HG03354 (cell line): ENCODE measurements at regions not wholly inside any gene's neighbourhood (a gene's known extent, or its start where the extent isn't known, plus 50 kb on each side); places are given as distances from the start of the nearest gene placed in this dataset.
"Not testable (repeated sequence)": the region's sequence is repeated elsewhere in the genome, so short reads cannot be mapped to it uniquely, and the experiment has no call there.

ENCODE experiments used
- ATAC-seq: cut with Tn5 transposase; IDR thresholded peaks from one replicate; pipeline ENCODE4 v1.9.1; 2021; ENCODE audit warnings: mild to moderate bottlenecking; ENCODE audit not compliant: unreplicated experiment, poor library complexity, severe bottlenecking

GRCh38 chr2:188023035-188023434 is 268.6 kb upstream of the GULP1 start:
- ATAC-seq: no peak

- no peak for ATAC-seq
Observed at GRCh38 chr2:188024811-188025210, 266.9 kb upstream of the GULP1 start.

DNA sequence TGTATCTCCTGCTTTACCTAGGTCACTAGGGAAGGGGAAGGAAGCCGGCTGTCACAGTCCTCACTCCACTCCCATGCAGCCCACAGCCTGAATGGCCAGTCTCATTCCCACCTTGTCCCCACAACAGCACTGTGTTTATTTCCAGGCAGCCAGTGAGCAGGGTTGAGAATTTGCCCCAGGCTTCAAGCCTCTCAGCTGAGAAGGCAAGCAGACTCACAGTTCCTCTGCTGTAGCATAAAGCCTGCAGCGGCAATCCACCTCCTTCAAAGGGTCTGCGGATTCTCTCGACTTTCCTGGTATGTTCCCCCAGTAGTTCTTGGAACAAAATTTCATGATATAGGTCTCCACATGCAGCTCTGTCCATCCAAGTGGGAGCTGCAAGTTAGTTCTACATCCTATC is 262.9 kb upstream of the GULP1 start:
- ATAC-seq: no peak

- ATAC-seq: no peak
Observed at GRCh38 chr2:188032306-188032705, 259.4 kb upstream of the GULP1 start.

DNA sequence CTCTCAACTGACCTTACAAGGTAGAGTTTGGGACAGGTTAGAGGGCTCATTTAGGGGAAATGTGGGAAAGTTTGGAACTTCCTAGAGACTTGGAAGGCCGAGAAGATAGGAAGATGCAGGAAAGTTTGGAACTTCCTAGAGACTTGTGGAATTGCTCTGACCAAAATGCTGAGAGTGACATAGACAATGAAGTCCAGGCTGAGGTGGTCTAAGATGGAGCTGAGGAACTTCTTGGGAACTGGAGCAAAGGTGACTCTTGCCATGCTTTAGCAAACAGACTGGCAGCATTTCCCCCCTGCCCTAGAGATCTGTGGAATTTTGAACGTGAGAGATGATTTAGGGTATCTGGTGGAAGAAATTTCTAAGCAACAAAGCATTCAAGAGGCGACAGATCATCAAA is 258.9 kb upstream of the GULP1 start:
- no peak for ATAC-seq

- ATAC-seq: not testable (repeated sequence)
Observed at GRCh38 chr2:188033240-188033639, 258.4 kb upstream of the GULP1 start.

DNA sequence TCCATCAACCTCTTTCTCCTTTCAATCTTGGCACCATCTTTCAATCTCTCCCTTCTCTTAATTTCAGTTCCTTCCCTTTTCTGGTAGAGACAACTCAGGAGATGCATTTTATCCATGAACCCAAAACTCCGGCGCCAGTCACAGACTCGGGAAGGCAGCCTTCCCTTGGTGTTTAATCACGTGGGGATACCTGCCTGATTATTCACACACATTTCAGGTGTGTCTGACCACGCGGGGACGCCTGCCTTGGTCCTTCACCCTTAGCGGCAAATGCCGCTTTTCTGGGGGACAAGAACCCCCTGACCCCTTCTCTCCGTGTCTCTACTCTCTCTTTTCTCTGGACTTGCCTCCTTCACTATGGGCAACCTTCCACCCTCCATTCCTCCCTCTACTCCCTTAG is 257.6 kb upstream of the GULP1 start:
- ATAC-seq: not testable (repeated sequence)

DNA sequence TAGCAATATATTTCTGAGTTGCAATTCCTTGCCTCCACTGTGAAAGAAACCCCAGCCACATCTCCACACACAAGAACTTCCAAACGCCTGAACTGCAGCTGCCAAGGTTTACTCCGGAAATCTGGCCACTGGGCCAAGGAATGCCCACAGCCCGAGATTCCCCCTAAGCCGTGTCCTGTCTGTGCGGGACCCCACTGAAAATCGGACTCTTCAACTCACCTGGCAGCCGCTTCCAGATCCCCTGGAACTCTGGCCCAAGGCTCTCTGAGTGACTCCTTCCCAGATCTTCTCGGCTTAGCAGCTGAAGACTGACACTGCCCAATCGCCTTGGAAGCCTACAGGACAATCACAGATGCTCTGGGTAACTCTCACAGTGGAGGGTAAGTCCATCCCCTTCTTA is 256.3 kb upstream of the GULP1 start:
- not testable (repeated sequence) for ATAC-seq

- not testable (repeated sequence) for ATAC-seq
Observed at GRCh38 chr2:188036786-188037185, 254.9 kb upstream of the GULP1 start.

DNA sequence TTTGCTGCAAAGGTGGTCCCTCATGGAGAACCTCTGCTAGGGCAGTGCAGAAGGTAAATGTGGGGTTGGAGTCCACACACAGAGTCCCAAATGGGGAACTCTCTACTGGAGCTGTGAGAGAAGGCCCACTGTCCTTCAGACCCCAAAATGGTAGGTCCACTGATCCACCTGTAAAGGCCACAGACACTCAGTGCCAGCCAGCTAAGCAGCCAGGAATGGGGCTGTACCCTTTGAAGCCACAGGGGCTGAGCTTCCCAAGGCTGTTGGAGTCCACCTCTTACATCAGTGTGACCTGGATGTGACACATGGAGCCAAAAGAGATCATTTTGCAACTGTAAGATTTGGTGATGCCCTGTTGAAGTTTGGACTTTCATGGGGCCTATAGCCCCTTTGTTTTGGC is 252.4 kb upstream of the GULP1 start:
- ATAC-seq: no peak

- ATAC-seq: no peak
Observed at GRCh38 chr2:188042412-188042811, 249.3 kb upstream of the GULP1 start.

- no peak for ATAC-seq
Observed at GRCh38 chr2:188045016-188045415, 246.7 kb upstream of the GULP1 start.

DNA sequence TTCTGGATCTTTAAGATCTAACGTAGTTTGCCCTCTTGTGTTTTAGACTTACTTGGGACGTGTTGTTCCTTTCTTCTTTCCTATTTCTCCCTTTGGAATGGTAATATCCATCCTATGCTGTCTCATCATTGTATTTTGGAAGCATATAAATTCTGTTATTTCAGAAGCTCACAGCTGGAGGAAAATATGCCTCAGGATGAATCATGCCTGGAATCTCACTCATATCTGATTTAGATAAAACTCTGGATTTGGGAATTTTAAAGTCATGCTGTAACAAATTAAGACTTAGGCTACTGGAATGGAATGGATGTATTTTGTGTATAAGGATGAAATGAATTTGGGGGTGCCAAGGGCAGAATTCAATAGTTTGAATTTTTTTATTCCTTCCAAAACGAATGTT is 245.2 kb upstream of the GULP1 start:
- no peak for ATAC-seq

DNA sequence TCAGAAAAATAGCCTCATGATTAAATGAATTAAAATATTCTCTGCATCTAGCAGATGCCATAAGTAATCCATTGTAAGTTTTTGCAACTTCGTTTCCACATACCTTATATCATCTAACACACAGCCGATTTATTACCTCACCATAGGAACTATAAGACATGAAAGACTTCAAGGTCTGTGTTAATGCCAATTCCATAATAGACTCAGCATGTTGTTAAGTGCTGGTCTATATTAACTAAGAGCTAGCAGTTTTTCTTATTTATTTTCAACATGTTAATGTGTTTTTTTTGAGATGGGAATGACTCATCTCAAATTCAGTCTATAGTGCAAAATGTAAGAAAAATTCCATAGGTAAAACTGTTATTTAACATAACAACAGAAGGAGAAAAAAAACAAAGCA is 243.9 kb upstream of the GULP1 start:
- no peak for ATAC-seq

DNA sequence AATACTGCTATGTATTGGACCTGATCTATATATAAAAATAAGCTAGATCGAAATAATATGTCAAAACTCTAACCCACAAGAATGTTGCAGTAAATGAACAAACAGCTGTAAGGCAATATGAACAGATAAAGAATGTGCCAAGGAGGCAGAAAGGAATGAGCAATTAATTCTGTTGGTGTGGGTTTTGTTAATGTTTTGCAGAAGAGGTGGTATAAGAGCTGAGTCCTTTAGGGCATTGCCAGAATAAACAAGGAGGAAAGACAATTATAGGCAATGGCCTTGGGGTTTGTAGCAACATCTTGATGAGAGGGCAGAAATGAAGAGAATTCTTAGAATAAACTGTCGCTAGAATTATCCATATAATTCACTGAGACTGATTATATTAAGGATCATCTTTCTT is 240.9 kb upstream of the GULP1 start:
- ATAC-seq: no peak

DNA sequence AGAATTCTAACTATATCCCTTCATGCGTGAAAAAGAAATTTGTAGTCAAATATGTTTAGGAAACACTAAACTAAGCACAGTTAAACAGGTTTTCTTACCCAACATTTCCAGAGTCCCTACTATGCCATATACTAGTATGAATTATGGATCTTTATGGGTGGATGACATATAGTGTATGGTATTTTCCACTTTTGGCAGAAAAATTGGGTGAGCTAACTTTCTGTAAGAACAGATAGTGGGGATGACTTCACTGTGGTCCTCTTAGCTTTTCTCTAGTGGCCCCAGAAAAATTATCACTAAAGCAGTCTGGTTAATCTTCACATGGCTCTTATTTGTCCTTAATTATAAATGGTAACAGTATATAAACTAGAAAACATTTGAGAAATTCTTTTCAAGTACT is 240.0 kb upstream of the GULP1 start:
- ATAC-seq: no peak

GRCh38 chr2:188065386-188065785 is 226.3 kb upstream of the GULP1 start:
- no peak for ATAC-seq

DNA sequence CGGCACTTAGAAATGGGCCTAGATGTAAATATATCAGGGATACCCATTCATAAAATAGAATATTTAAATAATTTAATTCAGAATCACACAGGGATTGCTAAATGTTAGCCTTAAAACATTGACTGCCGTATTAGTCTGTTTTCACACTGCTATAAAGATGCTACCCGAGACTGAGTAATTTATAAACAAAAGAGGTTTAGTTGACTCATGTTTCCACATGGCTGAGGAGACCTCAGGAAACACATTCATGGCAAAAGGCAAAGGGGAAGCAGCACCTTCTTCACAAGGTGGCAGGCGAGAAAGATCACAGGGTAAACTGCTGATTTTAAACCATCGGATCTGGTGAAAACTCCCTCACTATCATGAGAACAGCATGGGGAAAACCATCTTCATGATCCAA is 223.6 kb upstream of the GULP1 start:
- ATAC-seq: no peak

GRCh38 chr2:188076149-188077056 is 215.3 kb upstream of the GULP1 start:
- peak; percentile 57 for ATAC-seq

- no peak for ATAC-seq
Observed at GRCh38 chr2:188077757-188078156, 213.9 kb upstream of the GULP1 start.

DNA sequence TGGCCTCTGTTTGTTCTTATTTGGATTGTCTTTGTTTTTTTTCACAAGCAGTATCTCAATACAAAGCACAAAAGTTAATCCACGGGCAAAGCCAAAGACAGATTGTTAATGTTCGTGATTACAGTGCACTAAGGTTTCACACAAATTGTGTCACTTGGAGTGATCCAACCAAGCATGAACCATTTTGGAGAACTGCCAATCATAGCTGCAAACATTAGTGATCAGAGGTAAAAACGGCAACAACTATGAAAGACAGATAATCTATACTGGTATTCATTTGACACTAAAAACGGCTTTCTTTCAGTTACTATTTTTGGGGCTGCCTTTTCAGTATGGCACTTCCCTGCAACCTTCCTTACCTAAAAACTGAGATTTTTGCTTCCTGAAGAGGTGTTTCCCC is 213.1 kb upstream of the GULP1 start:
- ATAC-seq: no peak

GRCh38 chr2:188079196-188079595 is 212.5 kb upstream of the GULP1 start:
- no peak for ATAC-seq
